ENCODE measurements at regions not wholly inside any gene's neighbourhood (a gene's known extent, or its start where the extent isn't known, plus 50 kb on each side); places are given as distances from the start of the nearest gene placed in this dataset.

DNA sequence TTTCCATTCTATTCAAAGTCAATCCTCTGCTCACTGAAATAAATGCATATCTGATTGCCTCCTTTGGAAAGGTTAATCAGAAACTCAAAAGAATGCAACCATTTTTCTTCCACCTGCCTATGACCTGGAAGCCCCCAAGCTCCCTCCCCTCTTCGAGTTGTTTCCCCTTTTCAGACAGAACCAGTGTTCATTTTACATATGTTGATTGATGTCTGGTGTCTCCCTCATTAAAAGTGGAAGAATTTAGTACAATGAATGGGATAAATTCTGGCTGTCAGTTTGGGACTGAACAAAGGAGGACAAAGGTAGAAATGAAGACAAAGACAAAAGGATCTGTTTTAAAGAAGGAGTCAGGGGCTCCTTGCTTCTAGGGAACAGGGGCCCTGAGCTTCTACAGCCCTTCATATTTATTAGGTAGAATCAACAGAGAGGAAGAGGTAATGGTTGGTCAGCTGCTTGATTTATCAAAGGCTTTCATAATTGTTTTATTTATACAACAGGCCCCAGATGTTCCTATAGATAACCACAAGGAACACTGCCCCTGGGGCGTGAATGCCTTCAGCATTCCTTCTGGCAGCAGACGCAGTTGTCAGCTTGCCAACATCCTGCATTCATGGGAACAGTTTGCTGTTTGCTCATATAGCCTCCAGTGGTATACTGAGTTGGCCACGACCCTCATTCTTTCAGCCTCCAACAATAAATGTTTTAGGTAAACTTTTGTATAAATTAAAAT lies 949.8 kb upstream of the LRATD1 start (continued):
- TF ChIP-seq CBX8 (IDR thresholded peaks at IDR 0.05; ENCODE audit: borderline replicate concordance, low read depth, low read length) (no peak), SIRT6 (IDR thresholded peaks at IDR 0.05; ENCODE audit: low read length) (no peak)

Data from H1 (cell line).